Testis (tissue), 2 donors: ENCODE measurements at regions not wholly inside any gene's neighbourhood (a gene's known extent, or its start where the extent isn't known, plus 50 kb on each side); places are given as distances from the start of the nearest gene placed in this dataset.

ENCODE experiments used
- POLR2A ChIP-seq: fragments of 450-650 bp; IDR thresholded peaks from one replicate; pipeline ENCODE4 v1.6.1; 2017; ENCODE audit warnings: antibody characterized with exemption, mild to moderate bottlenecking, moderate library complexity
- TF ChIP-seq, protein P1 (sequence below), 3 experiments: fragments of 450-650 bp in 2 of 3; fragments of 200-600 bp in 1 of 3; sonication (generic) in 1 of 3; IDR thresholded peaks; one replicate each; pipeline ENCODE4 v1.5.1; 2016 to 2019; ENCODE audit warnings: antibody characterized with exemption in 3 of 3, mild to moderate bottlenecking in 2 of 3, moderate library complexity in 1 of 3

DNA sequence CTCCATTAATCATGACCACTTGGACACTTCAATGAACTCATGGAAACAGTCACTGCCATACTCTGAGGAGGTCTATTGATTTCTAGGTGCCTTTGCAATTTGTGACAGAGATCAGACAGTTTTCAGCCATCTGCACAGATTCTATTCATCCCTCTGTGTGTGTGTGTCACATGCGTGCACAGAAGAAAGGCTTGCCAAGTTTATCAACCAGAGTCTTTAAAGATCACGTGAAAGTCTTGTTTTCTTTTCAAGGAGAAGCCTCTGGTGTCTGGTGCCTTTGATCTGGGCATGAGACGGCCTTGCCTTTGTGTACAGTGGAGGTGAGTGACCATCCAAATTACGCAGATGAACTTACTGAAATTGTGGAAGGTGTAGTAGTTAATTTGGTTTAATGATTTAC is 164.2 kb downstream of the VAPA start:
- TF ChIP-seq, protein P1, sequence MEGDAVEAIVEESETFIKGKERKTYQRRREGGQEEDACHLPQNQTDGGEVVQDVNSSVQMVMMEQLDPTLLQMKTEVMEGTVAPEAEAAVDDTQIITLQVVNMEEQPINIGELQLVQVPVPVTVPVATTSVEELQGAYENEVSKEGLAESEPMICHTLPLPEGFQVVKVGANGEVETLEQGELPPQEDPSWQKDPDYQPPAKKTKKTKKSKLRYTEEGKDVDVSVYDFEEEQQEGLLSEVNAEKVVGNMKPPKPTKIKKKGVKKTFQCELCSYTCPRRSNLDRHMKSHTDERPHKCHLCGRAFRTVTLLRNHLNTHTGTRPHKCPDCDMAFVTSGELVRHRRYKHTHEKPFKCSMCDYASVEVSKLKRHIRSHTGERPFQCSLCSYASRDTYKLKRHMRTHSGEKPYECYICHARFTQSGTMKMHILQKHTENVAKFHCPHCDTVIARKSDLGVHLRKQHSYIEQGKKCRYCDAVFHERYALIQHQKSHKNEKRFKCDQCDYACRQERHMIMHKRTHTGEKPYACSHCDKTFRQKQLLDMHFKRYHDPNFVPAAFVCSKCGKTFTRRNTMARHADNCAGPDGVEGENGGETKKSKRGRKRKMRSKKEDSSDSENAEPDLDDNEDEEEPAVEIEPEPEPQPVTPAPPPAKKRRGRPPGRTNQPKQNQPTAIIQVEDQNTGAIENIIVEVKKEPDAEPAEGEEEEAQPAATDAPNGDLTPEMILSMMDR (IDR thresholded peaks at IDR 0.05): no peak
- TF ChIP-seq POLR2A: no peak
